H1 (cell line): ENCODE measurements at regions not wholly inside any gene's neighbourhood (a gene's known extent, or its start where the extent isn't known, plus 50 kb on each side); places are given as distances from the start of the nearest gene placed in this dataset.

Experiments
- BRCA1 ChIP-seq: IDR thresholded peaks from 2 replicates; pipeline ENCODE4 v1.6.1; 2012; ENCODE audit warnings: low read depth, low read length, improper control_type of control experiment
- EZH2 ChIP-seq: fragments of 200-600 bp; sonication (generic); IDR thresholded peaks from 2 replicates; pipeline ENCODE4 v1.7.1; 2012; ENCODE audit warnings: low read depth, mild to moderate bottlenecking, moderate library complexity, low read length, inconsistent platforms; ENCODE audit not compliant: severe bottlenecking
- JUN ChIP-seq: IDR thresholded peaks from 2 replicates; pipeline ENCODE4 v1.6.1; 2011; ENCODE audit warnings: low read depth, mild to moderate bottlenecking, improper control_type of control experiment, low read length
- TF ChIP-seq, protein P1 (sequence below), 3 experiments: IDR thresholded peaks; 1 replicate in 2 of 3; 2 replicates in 1 of 3; pipeline versions ENCODE4 v1.5.1 to v1.6.1; 2011; ENCODE audit warnings: low read length in 3 of 3, mild to moderate bottlenecking in 3 of 3, inconsistent platforms in 2 of 3, low read depth in 1 of 3, moderate library complexity in 1 of 3; ENCODE audit not compliant: insufficient read depth in 1 of 3; ENCODE audit errors: control extremely low read depth in 1 of 3

DNA sequence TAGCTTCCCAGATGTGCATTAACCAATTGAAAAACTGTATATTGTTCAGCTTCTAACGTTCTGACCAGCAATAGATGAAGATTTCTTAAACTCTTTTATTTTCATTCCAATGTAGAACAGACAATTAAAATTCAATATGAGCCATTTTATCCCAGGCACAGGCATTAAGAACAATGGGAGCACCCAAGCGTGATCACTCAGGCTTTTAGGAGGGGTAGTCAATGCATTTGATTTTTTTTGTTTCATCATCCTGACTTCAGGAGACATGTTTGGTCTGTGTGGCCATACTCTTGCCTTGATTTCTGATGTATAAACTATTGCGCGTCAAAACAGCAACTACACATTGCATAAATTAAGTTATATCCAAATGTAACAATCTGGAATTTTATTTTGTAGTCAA is 653.0 kb upstream of the RORB start:
- TF ChIP-seq, protein P1, sequence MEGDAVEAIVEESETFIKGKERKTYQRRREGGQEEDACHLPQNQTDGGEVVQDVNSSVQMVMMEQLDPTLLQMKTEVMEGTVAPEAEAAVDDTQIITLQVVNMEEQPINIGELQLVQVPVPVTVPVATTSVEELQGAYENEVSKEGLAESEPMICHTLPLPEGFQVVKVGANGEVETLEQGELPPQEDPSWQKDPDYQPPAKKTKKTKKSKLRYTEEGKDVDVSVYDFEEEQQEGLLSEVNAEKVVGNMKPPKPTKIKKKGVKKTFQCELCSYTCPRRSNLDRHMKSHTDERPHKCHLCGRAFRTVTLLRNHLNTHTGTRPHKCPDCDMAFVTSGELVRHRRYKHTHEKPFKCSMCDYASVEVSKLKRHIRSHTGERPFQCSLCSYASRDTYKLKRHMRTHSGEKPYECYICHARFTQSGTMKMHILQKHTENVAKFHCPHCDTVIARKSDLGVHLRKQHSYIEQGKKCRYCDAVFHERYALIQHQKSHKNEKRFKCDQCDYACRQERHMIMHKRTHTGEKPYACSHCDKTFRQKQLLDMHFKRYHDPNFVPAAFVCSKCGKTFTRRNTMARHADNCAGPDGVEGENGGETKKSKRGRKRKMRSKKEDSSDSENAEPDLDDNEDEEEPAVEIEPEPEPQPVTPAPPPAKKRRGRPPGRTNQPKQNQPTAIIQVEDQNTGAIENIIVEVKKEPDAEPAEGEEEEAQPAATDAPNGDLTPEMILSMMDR (IDR thresholded peaks at IDR 0.05; ENCODE audit: control extremely low read depth in 1 of 3, insufficient read depth in 1 of 3, low read depth in 1 of 3, low read length in 3 of 3): no peak
- TF ChIP-seq BRCA1: no peak
- TF ChIP-seq EZH2: no peak
- no peak for TF ChIP-seq JUN
